Keratinocyte (primary cell): ENCODE measurements at regions not wholly inside any gene's neighbourhood (a gene's known extent, or its start where the extent isn't known, plus 50 kb on each side); places are given as distances from the start of the nearest gene placed in this dataset.

Source experiments
- DNase-seq: peaks from one replicate; pipeline ENCODE4 v3.0.0-alpha.2; 2011; ENCODE audit warnings: low read depth, missing footprints, low spot score
- FAIRE-seq: peaks from 2 replicates; lab custom pipeline; 2011; peaks lifted over from hg19 to GRCh38; lab: Jason Lieb, UNC
- H2AFZ ChIP-seq: 2 replicates; pipeline ENCODE4 v1.6.0; 2012; ENCODE audit warnings: low read length, control low read depth, inconsistent platforms; ENCODE audit not compliant: control insufficient read depth
- H3K27ac ChIP-seq: 2 replicates; pipeline ENCODE4 v1.5.1; 2011; ENCODE audit warnings: low read length; ENCODE audit not compliant: control insufficient read depth, insufficient read depth
- H3K27me3 ChIP-seq: 3 replicates; pipeline ENCODE4 v1.6.0; 2011; ENCODE audit warnings: low read length; ENCODE audit not compliant: control insufficient read depth, insufficient read depth; ENCODE audit errors: extremely low read depth
- H3K36me3 ChIP-seq, 2 experiments: 2 replicates in 1 of 2; 3 replicates in 1 of 2; pipeline ENCODE4 v1.5.1; 2011; ENCODE audit warnings: low read length in 2 of 2, mild to moderate bottlenecking in 1 of 2; ENCODE audit not compliant: control insufficient read depth in 2 of 2, insufficient read depth in 2 of 2; ENCODE audit errors: extremely low read depth in 1 of 2
- H3K4me1 ChIP-seq: 3 replicates; pipeline ENCODE4 v1.5.1; 2011; ENCODE audit warnings: low read length; ENCODE audit not compliant: control insufficient read depth, insufficient read depth; ENCODE audit errors: extremely low read depth
- H3K4me2 ChIP-seq: 3 replicates; pipeline ENCODE4 v1.6.0; 2011; ENCODE audit warnings: low read depth, low read length; ENCODE audit not compliant: control insufficient read depth, insufficient read depth; ENCODE audit errors: extremely low read depth
- H3K4me3 ChIP-seq, 3 experiments: fragments of 200-600 bp in 1 of 3; sonication (generic) in 1 of 3; 2 replicates in 2 of 3; 3 replicates in 1 of 3; pipeline ENCODE4 v1.5.1; 2011 to 2016; ENCODE audit warnings: low read length in 3 of 3, mild to moderate bottlenecking in 3 of 3, control low read depth in 2 of 3, inconsistent platforms in 1 of 3, low read depth in 1 of 3, mixed read lengths in 1 of 3, mixed run types in 1 of 3, moderate library complexity in 1 of 3; ENCODE audit not compliant: control insufficient read depth in 2 of 3, insufficient read depth in 2 of 3; ENCODE audit errors: extremely low read depth in 1 of 3
- H3K79me2 ChIP-seq: 2 replicates; pipeline ENCODE4 v1.6.0; 2012; ENCODE audit warnings: low read length; ENCODE audit not compliant: control insufficient read depth, insufficient read depth
- H3K9ac ChIP-seq: 3 replicates; pipeline ENCODE4 v1.6.0; 2011; ENCODE audit warnings: low read length; ENCODE audit not compliant: control insufficient read depth, insufficient read depth; ENCODE audit errors: extremely low read depth
- H3K9me1 ChIP-seq: 3 replicates; pipeline ENCODE4 v1.6.0; 2011; ENCODE audit warnings: low read length; ENCODE audit not compliant: control insufficient read depth, insufficient read depth; ENCODE audit errors: extremely low read depth
- H3K9me3 ChIP-seq: 2 replicates; pipeline ENCODE4 v1.5.1; 2012; ENCODE audit warnings: low read depth, low read length; ENCODE audit not compliant: control insufficient read depth
- H4K20me1 ChIP-seq: 3 replicates; pipeline ENCODE4 v1.6.0; 2011; ENCODE audit warnings: low read length; ENCODE audit not compliant: control insufficient read depth, insufficient read depth; ENCODE audit errors: extremely low read depth
- EZH2 ChIP-seq: IDR thresholded peaks from one replicate; pipeline ENCODE4 v1.6.1; 2012; ENCODE audit warnings: inconsistent platforms, mild to moderate bottlenecking, low read length, moderate library complexity
- dilution Hi-C: fragments of 300-500 bp; cut with MboI; formaldehyde crosslinking; loops from one replicate; pipeline ENCODE4 v1.7.0; 2020; ENCODE audit warnings: low sequenced_read_pairs; ENCODE audit not compliant: extremely low pct_ligation_motif_present
- TF ChIP-seq, protein P1 (sequence below), 3 experiments: IDR thresholded peaks in 1 of 3; conservative IDR thresholded peaks in 1 of 3; optimal IDR thresholded peaks in 1 of 3; 2 replicates in 2 of 3; 3 replicates in 1 of 3; pipeline versions ENCODE3 to v1.5.1; 2011; ENCODE audit warnings: low read length in 3 of 3, mild to moderate bottlenecking in 3 of 3, moderate library complexity in 2 of 3, control low read depth in 1 of 3, inconsistent platforms in 1 of 3; ENCODE audit not compliant: insufficient read depth in 2 of 3; ENCODE audit errors: extremely low read depth in 1 of 3

- dilution Hi-C loops: no loop called here
- H4K20me1 ChIP-seq: no peaks in the 10 kb centered on the region
- no peaks in the 10 kb centered on the region for H3K4me1 ChIP-seq
- H2AFZ ChIP-seq: no peak overlapping the region
- TF ChIP-seq EZH2: no peak
- TF ChIP-seq, protein P1, sequence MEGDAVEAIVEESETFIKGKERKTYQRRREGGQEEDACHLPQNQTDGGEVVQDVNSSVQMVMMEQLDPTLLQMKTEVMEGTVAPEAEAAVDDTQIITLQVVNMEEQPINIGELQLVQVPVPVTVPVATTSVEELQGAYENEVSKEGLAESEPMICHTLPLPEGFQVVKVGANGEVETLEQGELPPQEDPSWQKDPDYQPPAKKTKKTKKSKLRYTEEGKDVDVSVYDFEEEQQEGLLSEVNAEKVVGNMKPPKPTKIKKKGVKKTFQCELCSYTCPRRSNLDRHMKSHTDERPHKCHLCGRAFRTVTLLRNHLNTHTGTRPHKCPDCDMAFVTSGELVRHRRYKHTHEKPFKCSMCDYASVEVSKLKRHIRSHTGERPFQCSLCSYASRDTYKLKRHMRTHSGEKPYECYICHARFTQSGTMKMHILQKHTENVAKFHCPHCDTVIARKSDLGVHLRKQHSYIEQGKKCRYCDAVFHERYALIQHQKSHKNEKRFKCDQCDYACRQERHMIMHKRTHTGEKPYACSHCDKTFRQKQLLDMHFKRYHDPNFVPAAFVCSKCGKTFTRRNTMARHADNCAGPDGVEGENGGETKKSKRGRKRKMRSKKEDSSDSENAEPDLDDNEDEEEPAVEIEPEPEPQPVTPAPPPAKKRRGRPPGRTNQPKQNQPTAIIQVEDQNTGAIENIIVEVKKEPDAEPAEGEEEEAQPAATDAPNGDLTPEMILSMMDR (optimal IDR thresholded peaks at IDR 0.05 in 1 of 3, IDR thresholded peaks at IDR 0.05 in 1 of 3, conservative IDR thresholded peaks at IDR 0.05 in 1 of 3; ENCODE audit: extremely low read depth in 1 of 3, insufficient read depth in 2 of 3, low read length in 3 of 3): no peak
- H3K9me3 ChIP-seq: no peaks in the 10 kb centered on the region
- H3K4me2 ChIP-seq: no peak overlapping the region
- H3K9me1 ChIP-seq: no peaks in the 10 kb centered on the region
- no peaks in the 10 kb centered on the region for H3K79me2 ChIP-seq
- DNase-seq: no peak
- H3K27ac ChIP-seq: no peak overlapping the region
- no peaks in the 10 kb centered on the region for H3K36me3 ChIP-seq
- no peak overlapping the region for H3K4me3 ChIP-seq
- no peak for FAIRE-seq
- no peak overlapping the region for H3K9ac ChIP-seq
- H3K27me3 ChIP-seq: no peaks in the 10 kb centered on the region
Measured at GRCh38 chr7:20016669-20017068, 200.5 kb downstream of the MACC1 start.

- Histone ChIP-seq H3K4me1 (no peaks in the 10 kb centered on the region), H3K36me3 (no peaks in the 10 kb centered on the region), H3K79me2 (no peaks in the 10 kb centered on the region), H3K9me1 (no peaks in the 10 kb centered on the region), H3K9ac (no peak overlapping the region), H3K4me3 (no peak overlapping the region), H2AFZ (no peak overlapping the region), H4K20me1 (no peaks in the 10 kb centered on the region), H3K9me3 (no peaks in the 10 kb centered on the region), H3K27me3 (no peaks in the 10 kb centered on the region), H3K27ac (no peak overlapping the region), H3K4me2 (no peak overlapping the region)
- DNase-seq (no peak), FAIRE-seq (no peak)
- dilution Hi-C loops: no loop called here
- no peak for TF ChIP-seq EZH2
Measured at GRCh38 chr7:20013536-20013935, 203.6 kb downstream of the MACC1 start.

DNA sequence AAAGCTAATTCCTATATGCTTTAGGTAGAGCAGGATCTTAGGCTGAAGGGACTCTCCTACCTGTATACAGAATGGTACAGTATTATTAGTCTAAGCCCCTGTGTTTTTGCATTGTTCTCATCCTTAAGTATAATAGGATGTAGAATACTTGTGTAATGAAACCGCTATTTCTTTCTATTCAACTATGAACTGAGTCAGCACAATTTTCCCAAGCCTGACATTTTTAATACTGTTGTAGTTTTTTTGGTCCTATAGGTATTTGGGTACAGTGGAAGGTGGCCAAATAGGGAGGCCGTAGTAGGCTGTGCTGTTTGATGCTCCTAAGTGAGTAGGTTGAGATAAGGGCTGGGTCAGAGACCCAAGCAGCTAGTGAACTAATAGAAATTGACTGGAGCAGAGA, 205.1 kb downstream of the MACC1 start:
- TF ChIP-seq, protein P1 (optimal IDR thresholded peaks at IDR 0.05 in 1 of 3, IDR thresholded peaks at IDR 0.05 in 1 of 3, conservative IDR thresholded peaks at IDR 0.05 in 1 of 3; ENCODE audit: extremely low read depth in 1 of 3, insufficient read depth in 2 of 3, low read length in 3 of 3): no peak
- no peak for TF ChIP-seq EZH2

More for the DNA sequence above, 205.1 kb downstream of the MACC1 start:
- no peak for DNase-seq
- Histone ChIP-seq H4K20me1 (no peaks in the 10 kb centered on the region), H3K9me1 (no peaks in the 10 kb centered on the region), H3K4me1 (no peaks in the 10 kb centered on the region), H3K4me3 (no peak overlapping the region), H3K27ac (no peak overlapping the region), H3K36me3 (no peaks in the 10 kb centered on the region), H3K27me3 (no peaks in the 10 kb centered on the region), H2AFZ (no peak overlapping the region), H3K9ac (no peak overlapping the region), H3K79me2 (no peaks in the 10 kb centered on the region), H3K9me3 (no peaks in the 10 kb centered on the region), H3K4me2 (no peak overlapping the region)
- FAIRE-seq: no peak
- dilution Hi-C loops: no loop called here
